ENCODE measurements at regions not wholly inside any gene's neighbourhood (a gene's known extent, or its start where the extent isn't known, plus 50 kb on each side); places are given as distances from the start of the nearest gene placed in this dataset.

DNA sequence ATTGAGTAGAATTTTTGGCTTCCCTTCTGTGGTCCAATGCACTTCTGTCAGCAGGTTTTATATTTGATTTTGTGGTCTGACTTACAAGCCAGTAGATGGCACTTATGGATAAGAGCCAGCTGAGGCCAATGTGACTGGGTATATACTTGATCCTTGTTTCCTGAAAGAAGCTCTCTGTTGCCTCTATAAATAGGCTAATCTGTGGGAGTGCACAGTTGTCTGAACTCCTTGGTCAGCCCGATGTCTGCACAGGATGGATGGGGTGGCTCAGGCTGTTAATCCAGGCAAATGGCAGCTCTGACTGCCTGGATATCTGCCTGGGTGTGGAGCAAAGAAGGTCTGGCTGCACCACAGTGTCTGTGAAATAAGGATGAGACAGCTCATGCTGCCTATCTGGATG, 1183.7 kb upstream of the PRMT6 start:
- no peak for TF ChIP-seq POLR2A (IDR thresholded peaks at IDR 0.05; ENCODE audit: low read depth, low read length)
- TF ChIP-seq POLR2AphosphoS5 (IDR thresholded peaks at IDR 0.05; ENCODE audit: low read depth, low read length): no peak
- TF ChIP-seq SPI1 (IDR thresholded peaks at IDR 0.05; ENCODE audit: low read depth, low read length): no peak
